ENCODE measurements at regions not wholly inside any gene's neighbourhood (a gene's known extent, or its start where the extent isn't known, plus 50 kb on each side); places are given as distances from the start of the nearest gene placed in this dataset.
"Not testable (repeated sequence)": the region's sequence is repeated elsewhere in the genome, so short reads cannot be mapped to it uniquely, and the experiment has no call there.

GRCh38 chr12:4191149-4191548 lies 82.4 kb upstream of the CCND2 start:
- no peak for DNase-seq

DNA sequence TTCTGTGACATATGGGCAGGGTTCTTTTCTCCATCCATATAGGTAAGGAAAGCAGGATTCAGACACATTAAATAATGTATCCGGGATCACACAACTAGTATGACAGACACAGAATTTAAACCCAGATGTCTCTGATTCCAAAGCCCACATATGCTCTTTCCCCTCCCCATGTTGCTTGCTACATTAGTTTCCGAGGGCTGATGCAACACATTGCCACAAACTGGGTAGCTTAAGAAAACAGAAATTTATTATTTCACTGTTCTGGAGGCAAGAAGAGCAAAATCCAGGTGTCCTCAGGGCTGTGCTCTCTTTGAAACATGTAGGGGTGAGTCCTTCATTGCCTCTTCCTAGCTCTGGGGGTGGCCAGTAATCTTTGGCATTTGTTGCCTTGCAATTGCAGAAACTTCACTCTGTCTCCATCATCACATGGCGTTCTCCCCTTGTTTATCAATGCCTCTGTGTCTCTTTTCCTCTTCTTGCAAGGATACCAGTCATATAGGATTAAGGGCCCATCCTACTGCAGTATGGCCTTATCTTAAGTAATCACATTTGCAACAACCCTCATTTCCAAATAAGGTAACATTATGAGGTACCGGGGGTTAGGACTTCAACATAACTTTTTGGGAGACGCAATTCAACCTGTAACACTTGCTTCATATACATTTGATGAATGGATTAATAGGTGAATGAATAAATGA lies 83.0 kb upstream of the CCND2 start:
- no peak for DNase-seq

DNA sequence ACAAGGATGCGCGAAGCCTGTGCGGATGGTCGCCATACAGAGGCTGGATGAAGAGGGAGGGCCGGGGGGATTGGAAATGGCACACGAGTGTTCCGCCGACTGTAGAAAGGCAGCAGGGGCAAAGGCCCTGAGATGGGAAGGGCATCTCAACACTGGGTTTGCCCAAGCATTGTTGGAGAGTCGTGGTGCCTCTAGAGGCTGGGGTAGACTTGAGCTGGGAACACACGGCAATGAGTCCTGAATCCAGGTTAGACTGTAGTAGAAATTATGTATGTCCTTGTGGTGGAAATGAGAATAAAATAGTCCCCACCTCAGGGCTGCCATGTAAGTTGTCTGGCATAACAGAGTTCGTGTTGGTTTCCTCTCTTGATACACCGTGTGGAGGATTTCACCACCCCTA lies 83.8 kb upstream of the CCND2 start:
- DNase-seq = no peak

GRCh38 chr12:4187916-4188315 lies 85.6 kb upstream of the CCND2 start:
- DNase-seq = no peak

DNA sequence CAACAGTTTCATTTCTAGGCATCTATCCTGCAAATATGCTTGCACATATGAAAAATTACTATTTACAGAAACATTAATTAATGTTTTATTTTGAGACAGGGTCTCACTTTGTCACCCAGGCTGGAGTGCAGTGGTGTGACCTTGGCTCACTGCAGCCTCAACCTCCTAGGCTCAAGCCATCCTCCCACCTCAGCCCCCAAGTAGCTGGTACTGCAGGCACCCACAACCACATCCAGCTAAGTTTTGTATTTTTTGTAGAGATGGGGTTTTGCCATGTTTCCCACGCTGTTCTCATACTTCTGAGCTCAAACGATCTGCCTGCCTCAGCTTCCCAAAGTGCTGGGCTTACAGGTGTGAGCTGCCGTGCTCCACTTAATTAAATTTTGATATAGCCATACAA lies 86.2 kb upstream of the CCND2 start:
- DNase-seq = not testable (repeated sequence)

DNA sequence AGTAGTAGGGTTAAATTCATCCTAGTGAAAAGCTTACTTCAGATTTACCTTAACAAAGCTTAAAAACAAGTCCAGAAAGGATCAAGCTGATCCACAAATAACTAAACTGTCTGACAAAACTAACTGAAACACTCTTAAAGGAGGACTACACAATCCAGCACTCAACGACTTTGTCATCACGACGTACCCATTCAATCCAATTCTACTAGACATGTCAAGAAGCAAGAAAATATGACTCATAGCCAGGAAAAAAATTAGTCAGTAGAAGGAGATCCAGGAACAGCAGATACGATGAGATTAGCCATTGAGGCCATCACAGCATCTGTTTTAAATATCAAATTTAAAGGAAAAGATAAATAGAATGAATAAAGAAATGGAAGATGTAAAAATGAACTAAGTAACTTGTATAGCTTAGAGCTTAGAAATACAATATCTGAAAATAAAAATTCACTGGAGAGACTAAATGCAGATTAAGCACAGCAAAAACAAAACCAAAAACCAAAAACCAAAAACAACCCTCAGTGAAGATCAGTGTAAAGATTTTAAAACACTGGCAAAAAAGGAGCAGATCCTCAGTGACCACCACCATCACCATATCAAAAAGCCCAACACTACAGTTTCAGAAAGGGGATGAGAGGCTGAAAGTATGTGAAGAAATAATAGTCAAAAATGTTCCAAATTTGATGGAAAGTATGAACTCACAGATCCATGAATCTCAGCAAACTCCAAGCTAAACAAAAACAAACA lies 95.0 kb upstream of the CCND2 start:
- no peak for DNase-seq

DNA sequence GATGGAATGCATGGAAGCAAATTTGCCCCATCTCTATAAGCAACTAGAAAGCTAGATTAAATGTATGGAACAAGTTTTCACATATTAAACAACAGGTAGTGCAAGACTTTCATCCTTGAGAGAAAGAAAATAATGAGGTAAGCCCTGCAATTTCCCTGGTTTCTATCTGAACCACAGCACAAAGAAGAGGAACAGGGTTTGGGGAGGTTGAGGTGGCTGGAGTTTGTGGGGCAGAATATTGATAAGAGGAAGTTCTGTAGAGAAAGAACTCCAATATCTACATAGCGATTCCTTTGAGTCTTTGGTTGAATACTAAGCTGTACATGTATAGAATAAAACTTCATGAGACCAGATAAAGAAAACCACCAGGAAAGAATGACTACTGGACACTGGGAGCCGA lies 96.3 kb upstream of the CCND2 start:
- no peak for DNase-seq

- DNase-seq = no peak
Observed at GRCh38 chr12:4176168-4176567, 97.4 kb upstream of the CCND2 start.

DNA sequence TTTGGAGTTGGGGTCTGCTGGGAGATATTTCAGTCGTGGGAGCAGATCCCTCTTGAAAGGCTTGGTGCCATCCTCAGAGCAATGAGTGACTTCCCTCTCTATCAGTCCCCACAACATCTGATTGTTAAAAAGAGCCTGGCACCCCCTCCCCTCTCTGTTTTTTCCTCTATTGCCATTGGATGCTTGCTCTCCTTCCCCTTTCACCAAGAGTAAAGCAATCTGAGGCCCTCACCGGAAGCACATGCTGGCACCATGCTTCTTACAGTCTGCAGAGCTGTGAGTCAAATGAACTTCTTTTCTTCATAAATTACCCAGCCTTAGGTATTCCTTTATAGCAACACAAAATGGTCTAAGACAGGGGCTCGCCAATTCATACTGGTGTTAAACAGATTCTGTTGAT lies 99.1 kb upstream of the CCND2 start:
- DNase-seq = no peak

GRCh38 chr12:4172999-4173398 lies 100.6 kb upstream of the CCND2 start:
- no peak for DNase-seq

DNA sequence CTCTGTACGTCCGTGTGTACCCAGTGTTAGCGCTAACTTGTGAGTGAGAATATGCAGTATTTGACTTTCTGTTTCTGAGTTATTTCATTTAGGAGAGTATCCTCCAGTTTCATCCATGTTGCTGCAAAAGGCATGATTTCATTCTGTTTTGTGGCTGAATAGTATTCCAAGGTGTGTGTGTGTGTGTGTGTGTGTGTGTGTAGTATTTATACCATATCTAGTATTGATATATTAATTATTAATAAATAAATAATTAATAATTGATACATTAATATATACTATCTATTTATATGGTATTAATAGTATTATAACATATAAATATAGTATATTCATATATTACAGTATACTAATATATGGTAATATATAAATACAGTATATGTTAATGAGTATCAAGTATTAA lies 101.8 kb upstream of the CCND2 start:
- no peak for DNase-seq

DNA sequence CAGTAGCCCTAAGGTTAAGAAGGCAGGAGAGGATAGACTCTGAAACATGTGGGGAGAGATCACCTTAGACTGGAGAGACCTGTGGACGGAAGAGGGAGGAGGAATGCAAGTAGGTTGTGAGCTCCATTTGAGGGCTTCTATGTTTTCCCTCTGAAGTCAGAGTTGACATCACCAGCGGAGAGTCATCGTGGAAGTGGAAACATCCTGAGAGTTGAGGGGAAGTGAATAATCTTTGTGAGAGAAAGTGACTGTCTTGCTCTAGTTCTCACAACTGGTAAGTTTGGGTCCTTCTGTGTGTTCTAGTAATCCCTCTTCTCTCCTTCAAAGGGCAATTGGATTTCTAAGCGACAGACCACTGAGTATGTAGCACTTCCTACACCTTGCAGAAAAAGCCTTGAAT lies 103.6 kb upstream of the CCND2 start:
- DNase-seq = no peak

GRCh38 chr12:4169531-4169930 lies 104.0 kb upstream of the CCND2 start:
- no peak for DNase-seq

DNA sequence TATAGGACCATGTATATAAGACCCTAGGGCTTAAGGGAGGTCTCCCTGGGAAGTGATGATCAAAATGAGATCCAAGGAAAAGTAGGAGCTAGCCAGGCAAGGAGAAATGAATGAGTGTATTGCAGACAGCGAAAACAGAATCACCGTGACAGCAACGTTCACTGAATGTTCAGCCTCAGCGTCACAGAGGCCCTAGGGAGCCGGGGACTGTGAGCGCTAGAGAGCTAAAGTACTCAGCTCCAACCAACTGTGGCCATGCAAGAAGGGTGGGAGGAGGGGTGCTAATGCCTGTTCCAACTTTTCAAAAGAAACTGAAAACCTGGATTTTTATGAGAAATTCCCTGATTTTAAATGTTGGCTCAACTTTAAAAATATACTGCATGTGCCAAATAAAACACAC lies 105.5 kb upstream of the CCND2 start:
- DNase-seq = no peak

DNA sequence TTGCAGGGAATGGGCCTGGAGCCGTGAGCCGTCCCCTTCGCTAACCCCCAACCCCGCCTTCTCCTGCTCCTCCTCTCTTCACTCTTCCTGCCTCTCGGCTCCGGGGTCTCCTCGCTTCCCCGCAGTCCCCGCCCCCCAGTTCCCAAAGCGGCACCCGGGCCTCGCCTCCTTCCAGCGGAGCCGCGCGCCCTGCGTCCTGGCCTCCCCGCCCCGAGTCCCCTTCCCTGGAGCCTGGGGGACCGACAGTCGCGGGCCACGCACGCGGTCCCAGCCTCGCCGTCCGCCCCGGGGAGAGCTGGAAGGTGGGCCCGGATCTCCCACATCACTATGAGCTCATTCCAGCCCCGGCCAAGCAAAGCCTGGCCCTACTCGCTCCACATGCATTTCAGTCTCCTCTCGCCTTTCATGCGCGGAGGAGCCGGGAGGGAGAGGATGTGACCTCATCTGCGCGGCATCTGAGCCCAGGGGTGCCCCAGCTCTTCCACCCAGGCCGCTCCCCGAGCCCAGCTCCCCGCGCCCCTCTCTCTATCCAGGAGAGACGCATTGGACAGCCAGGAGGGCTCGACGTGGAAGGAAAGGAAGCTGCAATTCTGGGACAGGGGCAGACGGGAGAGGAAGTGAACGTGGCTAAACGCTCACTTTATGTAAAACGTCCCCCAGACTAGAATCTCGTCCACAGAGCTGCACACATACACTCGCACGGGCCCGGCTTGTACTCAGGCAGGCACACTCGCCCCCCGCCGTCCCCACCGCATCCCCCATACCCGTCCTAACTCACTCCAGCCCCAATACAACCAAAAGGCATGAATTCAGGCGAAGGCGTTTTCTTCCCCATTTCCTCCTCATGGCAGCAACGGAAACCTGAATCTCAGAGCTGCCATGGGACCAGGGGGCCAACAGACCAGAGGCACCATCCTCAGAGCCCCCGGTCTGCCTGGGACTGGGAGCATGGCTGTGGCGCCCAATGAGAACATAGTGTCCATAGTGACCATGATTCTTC lies 108.7 kb upstream of the CCND2 start:
- no peak for DNase-seq

GRCh38 chr12:4164188-4164558 lies 109.4 kb upstream of the CCND2 start:
- no peak for DNase-seq

- no peak for DNase-seq
Observed at GRCh38 chr12:4161718-4162117, 111.8 kb upstream of the CCND2 start.

DNA sequence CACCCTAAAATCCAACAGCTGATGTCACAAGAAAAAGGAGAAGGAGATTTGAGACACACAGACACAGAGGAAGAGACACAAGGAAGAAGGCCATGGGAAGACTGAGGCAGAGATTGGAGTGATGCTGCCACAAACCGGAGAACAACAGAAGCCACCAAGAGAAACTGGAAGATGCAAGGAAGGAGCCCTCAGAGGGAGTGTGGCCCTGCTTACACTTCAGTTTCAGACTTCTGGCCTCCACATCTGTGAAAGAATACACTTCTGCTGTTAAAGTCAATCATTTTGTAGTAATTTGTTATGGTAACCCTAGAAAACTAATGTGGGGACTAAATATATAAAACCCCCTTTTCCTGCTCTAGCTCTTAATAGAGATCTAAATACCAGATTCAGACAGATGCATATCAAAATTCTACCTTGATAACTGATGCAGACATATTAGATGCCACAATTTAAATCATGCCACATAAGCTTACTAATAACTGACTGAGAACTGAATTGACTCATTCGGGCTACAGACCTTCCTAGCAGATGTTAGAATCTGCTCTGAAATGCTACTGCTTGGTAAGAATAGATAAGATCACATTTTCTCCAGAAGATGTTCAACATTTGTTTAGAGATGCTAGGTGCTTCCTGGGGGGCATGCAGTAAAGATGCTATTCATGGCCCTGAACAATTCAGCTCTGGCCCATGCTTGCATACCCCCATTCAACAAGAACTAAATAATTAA lies 113.1 kb upstream of the CCND2 start:
- no peak for DNase-seq

- no peak for DNase-seq
Observed at GRCh38 chr12:4159851-4160250, 113.7 kb upstream of the CCND2 start.

DNA sequence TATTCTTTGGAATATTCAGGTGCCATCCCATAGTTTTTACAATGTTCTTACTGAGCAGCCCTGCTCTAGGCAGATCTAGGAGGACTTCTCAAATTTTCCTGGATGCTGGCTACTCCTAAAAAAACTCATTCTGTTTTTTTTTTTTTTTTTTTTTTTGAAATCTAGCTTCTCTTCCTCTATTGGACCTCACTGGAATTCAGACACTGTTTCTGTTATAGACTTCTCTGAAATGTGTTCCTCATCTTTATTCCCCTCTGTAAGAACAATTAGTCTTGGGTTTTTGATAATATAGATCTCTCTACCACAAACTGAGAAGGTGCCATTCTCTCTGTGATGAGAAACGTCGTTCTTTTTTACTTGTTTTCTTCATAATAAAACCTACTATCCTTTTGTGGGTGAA lies 115.3 kb upstream of the CCND2 start:
- DNase-seq = no peak

DNA sequence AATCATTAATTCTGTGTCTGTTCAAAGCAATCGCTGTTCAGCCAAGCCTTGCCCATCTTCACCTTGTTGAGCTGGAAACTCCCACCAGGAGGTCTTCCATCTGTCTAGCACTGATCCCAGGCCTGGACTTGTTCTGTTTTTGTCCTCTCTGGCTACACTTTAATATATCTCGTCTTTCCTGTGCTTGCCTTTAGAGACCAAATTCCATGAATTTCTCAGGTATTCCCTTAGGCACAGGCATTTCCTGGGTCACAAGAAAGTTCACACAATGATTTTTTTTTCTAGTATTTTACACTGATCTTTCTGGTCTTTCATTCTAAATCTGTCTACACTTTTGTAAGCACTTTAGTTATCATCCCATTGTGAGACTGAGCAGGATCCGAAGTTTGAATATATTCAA lies 116.4 kb upstream of the CCND2 start:
- no peak for DNase-seq

DNA sequence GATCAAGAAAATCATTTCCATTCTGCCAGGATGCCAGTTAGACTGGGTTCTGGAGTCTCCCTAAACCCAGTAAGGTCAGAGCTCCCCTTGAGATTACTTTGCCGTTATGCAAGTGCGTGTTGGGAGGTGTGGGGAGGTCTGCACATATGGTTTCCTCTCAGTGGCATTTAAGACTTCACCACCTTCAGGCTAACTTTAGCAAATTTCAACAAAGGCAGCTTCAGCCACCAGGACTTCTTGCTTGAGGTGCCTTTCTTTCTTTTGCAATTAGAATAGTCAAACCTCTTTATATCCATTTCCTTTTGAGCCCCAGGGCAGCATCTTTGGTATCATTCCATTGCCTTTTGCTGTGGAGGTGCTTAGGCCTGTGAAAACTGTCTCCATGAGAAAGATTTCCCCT lies 117.2 kb upstream of the CCND2 start:
- DNase-seq = no peak

- no peak for DNase-seq
Observed at GRCh38 chr12:4154672-4155225, 118.8 kb upstream of the CCND2 start.

Data from NCI-H1417 (cell line).